ENCODE measurements at regions not wholly inside any gene's neighbourhood (a gene's known extent, or its start where the extent isn't known, plus 50 kb on each side); places are given as distances from the start of the nearest gene placed in this dataset.

DNA sequence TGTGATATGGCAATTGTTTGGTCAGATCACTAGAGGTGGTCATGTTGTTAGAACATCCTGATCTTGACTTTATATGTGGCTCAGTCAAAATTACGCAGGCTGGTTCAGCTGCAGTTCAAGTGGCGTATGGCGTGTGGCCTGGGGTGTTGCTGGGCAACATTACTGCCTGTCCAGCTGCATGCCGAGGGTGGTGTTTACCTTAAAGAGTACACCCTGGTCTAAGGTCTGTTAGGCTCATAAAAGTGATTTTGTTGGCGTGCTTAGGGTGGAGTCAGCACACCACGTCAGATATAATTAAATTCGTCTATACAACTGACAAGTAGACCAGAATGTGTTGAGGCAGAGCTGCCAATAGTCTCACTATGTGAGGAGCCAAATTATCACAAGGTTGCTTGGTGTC is 55.6 kb upstream of the NEDD9 start (continued):
- TF ChIP-seq ARNTL (CRISPR knock-in tag; IDR thresholded peaks at IDR 0.05; ENCODE audit: borderline replicate concordance, low read depth) (no peak), ZFP3 (CRISPR knock-in tag; IDR thresholded peaks at IDR 0.05) (no peak), GLIS3 (CRISPR knock-in tag; IDR thresholded peaks at IDR 0.05) (no peak), CREB5 (CRISPR knock-in tag; IDR thresholded peaks at IDR 0.05; ENCODE audit: low read depth) (no peak), RARB (CRISPR knock-in tag; IDR thresholded peaks at IDR 0.05) (no peak), BACH2 (CRISPR knock-in tag; IDR thresholded peaks at IDR 0.05; ENCODE audit: borderline replicate concordance) (no peak), ZNF70 (CRISPR knock-in tag; IDR thresholded peaks at IDR 0.05) (no peak)

DNA sequence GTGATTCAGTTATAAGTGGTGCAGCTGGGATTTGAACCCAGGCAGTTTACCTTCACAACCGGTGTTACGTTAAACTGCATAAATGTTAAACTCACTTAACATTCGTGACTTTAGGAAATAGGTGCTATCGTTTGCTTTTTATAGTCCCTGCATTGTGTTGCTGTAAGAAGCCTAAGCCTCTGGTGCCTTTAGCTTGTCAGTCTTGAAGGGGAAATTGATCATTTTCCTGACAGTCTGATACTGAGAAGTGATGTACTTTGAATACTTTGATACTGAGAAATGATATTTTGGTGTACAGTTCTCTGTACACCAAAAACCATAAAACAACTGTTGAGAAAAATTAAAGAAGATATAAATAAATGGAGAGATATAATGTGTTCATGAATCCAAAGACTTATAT is 52.5 kb upstream of the NEDD9 start:
- no peak for ATAC-seq
- TF ChIP-seq TOX (CRISPR knock-in tag; IDR thresholded peaks at IDR 0.05; ENCODE audit: borderline replicate concordance) (no peak), PPARA (CRISPR knock-in tag; IDR thresholded peaks at IDR 0.05; ENCODE audit: borderline replicate concordance) (no peak), CSDC2 (CRISPR knock-in tag; IDR thresholded peaks at IDR 0.05) (no peak), TCF4 (CRISPR knock-in tag; IDR thresholded peaks at IDR 0.05; ENCODE audit: borderline replicate concordance) (no peak), TSHZ2 (CRISPR knock-in tag; IDR thresholded peaks at IDR 0.05) (no peak)

DNA sequence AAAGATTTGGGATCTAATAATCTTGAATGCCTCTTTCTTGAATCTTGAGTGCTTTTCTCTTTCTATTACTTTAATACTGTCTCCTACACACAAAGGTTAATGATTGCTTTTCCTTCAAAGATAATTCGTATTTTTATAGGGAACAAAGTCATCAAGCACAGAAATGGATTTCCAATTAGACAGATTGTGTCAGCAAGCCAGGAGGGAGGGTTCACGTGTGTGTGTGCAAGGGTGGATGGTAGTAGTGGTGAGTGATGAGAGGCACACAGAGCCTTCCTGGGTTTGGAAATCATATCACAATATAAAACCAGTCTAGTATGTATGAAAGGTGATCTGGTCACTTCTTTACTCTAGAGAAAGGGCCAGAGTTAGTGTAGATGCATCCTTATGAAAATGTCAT is 51.2 kb upstream of the NEDD9 start:
- no peak for ATAC-seq
- no peak for TF ChIP-seq CSRNP3 (CRISPR knock-in tag; IDR thresholded peaks at IDR 0.05)
- no peak for TF ChIP-seq ZNF70 (CRISPR knock-in tag; IDR thresholded peaks at IDR 0.05)

DNA sequence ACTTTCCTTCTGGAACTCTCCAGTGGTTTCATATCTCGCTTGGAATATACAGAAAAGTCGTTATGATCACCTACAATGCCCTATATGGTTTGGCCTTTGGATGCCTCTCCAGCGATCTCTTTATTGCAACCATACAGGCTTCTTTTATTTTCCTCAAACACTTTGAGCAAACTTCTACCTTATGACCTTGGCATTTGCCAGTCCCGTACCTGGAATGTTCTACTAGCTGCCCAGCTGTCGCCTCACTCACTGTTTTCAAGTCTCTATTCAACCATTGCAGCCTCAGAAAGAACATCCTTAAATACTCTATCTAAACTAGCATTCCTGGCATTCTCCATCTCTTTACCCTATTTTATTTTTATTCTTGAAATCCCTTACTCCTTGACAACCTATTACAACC is 50.4 kb upstream of the NEDD9 start:
- no peak for ATAC-seq
- TF ChIP-seq ZC3H10 (CRISPR knock-in tag; IDR thresholded peaks at IDR 0.05): no peak
- TF ChIP-seq ZNF565 (CRISPR knock-in tag; conservative IDR thresholded peaks at IDR 0.05; ENCODE audit: low read depth): no peak
- no peak for TF ChIP-seq TCF4 (CRISPR knock-in tag; IDR thresholded peaks at IDR 0.05; ENCODE audit: borderline replicate concordance)
- TF ChIP-seq CSRNP3 (CRISPR knock-in tag; IDR thresholded peaks at IDR 0.05): no peak
- no peak for TF ChIP-seq ZNF8 (CRISPR knock-in tag; IDR thresholded peaks at IDR 0.05)
- no peak for TF ChIP-seq ARNTL (CRISPR knock-in tag; IDR thresholded peaks at IDR 0.05; ENCODE audit: borderline replicate concordance, low read depth)
- TF ChIP-seq SNAI2 (CRISPR knock-in tag; IDR thresholded peaks at IDR 0.05): no peak
- TF ChIP-seq RARB (CRISPR knock-in tag; IDR thresholded peaks at IDR 0.05): no peak
